ENCODE measurements at regions not wholly inside any gene's neighbourhood (a gene's known extent, or its start where the extent isn't known, plus 50 kb on each side); places are given as distances from the start of the nearest gene placed in this dataset.

- no peak for DNase-seq
Observed at GRCh38 chr7:31456646-31457368, 57.1 kb upstream of the ITPRID1 start.

GRCh38 chr7:31457551-31457950 lies 56.3 kb upstream of the ITPRID1 start:
- no peak for DNase-seq

- no peak for DNase-seq
Observed at GRCh38 chr7:31458203-31458602, 55.7 kb upstream of the ITPRID1 start.

GRCh38 chr7:31462636-31463035 lies 51.3 kb upstream of the ITPRID1 start:
- no peak for DNase-seq

Measured in amniotic stem cell (primary cell).